Left ventricle myocardium superior (tissue), 1 donor: ENCODE measurements at regions not wholly inside any gene's neighbourhood (a gene's known extent, or its start where the extent isn't known, plus 50 kb on each side); places are given as distances from the start of the nearest gene placed in this dataset.

Source experiments
- ATAC-seq: fragments of 200-7000 bp; cut with Tn5 transposase; one replicate; pipeline ENCODE4 v1.9.1; 2020; ENCODE audit warnings: mild to moderate bottlenecking, moderate library complexity
- DNase-seq: peaks from one replicate; pipeline ENCODE4 v3.0.0-alpha.2; 2020
- intact Hi-C: fragments of 100-400 bp; cut with micrococcal nuclease; formaldehyde crosslinking; loops from one replicate; pipeline ENCODE4 v1.11.0; 2022
- donor health status: DM: no; HTN: yes; CAD: no; lungs with severe emphysema.

GRCh38 chr5:123249446-123249845 lies 160.4 kb downstream of the PRDM6 start:
- no peak for DNase-seq
- intact Hi-C loops, result no loop called here
- no peak for ATAC-seq

- no peak for DNase-seq
- intact Hi-C loops, result no loop called here
- no peak for ATAC-seq
These were observed 156.6 kb downstream of the PRDM6 start for GRCh38 chr5:123245689-123246088.

GRCh38 chr5:123244458-123244857 lies 155.4 kb downstream of the PRDM6 start:
- DNase-seq (no peak), ATAC-seq (no peak)
- intact Hi-C loops, result no loop called here
